ENCODE measurements at regions not wholly inside any gene's neighbourhood (a gene's known extent, or its start where the extent isn't known, plus 50 kb on each side); places are given as distances from the start of the nearest gene placed in this dataset.

GRCh38 chr18:8477615-8478014, 131.6 kb upstream of the RAB12 start:
- TF ChIP-seq CTCF (conservative IDR thresholded peaks at IDR 0.05; ENCODE audit: low read depth, low read length): no peak
- no peak for TF ChIP-seq POLR2A (IDR thresholded peaks at IDR 0.05; ENCODE audit: low read depth, low read length)
- TF ChIP-seq SMC3 (IDR thresholded peaks at IDR 0.05; ENCODE audit: low read depth, low read length): no peak
- TF ChIP-seq ELK1 (IDR thresholded peaks at IDR 0.05; ENCODE audit: borderline replicate concordance, low read depth, low read length): no peak
- no peak for TF ChIP-seq RFX5 (IDR thresholded peaks at IDR 0.05; ENCODE audit: low read depth, low read length)
- no peak for TF ChIP-seq RAD21 (IDR thresholded peaks at IDR 0.05; ENCODE audit: low read length)
- TF ChIP-seq MXI1 (IDR thresholded peaks at IDR 0.05; ENCODE audit: borderline replicate concordance, low read depth, low read length): no peak
- no peak for TF ChIP-seq MAFK (IDR thresholded peaks at IDR 0.05; ENCODE audit: low read depth, low read length)
